ELF-1 (cell line): ENCODE measurements at regions not wholly inside any gene's neighbourhood (a gene's known extent, or its start where the extent isn't known, plus 50 kb on each side); places are given as distances from the start of the nearest gene placed in this dataset.
A peak's percentile ranks its signal among the peaks of the same experiment; 100 is the strongest.
"Not testable (repeated sequence)": the region's sequence is repeated elsewhere in the genome, so short reads cannot be mapped to it uniquely, and the experiment has no call there.

Experiments
- DNase-seq: peaks from one replicate; pipeline ENCODE4 v3.0.0-alpha.2; 2016; ENCODE audit warnings: low read depth, low spot score

DNA sequence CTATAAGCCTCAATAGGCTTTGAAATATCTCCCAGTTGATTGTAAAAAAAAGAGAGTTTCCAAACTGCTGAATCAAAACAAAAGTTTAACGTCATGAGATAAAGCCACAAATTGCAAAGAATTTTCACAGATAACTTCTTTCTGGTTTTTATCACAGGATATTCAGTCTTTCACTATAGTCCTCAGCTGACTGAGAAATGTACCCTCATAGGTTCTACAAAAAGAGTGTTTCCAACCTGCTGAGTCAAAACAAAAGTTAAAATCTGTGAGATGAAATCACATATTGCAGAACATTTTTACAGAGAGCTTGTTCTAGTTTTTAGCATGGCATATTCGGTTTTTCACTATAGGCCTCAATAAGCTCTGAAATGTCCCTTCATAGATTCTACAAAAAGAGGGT lies 559.2 kb downstream of the KCNJ18 start:
- DNase-seq: no peak

DNA sequence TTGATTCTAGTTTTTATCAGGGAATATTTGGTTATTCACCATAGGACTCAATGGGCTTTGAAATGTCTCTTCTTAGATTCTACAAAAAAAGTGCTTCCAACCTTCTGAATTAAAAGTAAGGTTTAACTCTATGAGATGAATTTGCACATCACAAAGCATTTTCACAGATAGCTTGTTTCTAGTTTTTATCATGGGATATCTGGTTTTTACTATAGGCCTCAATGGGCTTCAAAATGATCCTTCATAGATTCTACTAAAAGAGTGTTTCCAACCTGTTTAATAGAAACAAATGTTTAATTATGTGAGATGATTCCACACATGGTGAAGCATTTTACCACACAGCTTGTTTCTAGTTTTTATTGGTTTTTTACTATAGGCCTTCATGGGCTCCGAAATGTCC lies 560.7 kb downstream of the KCNJ18 start:
- DNase-seq: no peak

DNA sequence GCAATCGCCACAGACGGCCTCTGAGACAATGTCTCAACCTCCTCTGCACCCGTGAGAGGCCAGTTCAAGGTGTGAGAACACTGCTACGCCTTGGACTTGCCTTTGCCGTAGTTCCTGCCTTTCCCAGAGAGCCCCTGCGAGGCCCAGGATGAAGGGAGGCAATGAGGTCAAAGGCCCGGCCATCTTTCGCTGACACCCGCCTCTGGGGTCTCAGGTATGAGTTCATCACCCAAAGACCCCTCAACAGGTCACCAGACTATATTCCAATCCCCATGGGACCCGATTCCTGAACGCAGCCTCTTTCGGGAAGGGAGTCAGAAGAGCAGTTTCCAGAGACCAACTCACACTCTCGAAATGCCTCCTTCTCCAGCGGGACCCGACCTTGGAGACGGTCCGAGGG lies 573.5 kb downstream of the KCNJ18 start:
- DNase-seq: no peak

DNA sequence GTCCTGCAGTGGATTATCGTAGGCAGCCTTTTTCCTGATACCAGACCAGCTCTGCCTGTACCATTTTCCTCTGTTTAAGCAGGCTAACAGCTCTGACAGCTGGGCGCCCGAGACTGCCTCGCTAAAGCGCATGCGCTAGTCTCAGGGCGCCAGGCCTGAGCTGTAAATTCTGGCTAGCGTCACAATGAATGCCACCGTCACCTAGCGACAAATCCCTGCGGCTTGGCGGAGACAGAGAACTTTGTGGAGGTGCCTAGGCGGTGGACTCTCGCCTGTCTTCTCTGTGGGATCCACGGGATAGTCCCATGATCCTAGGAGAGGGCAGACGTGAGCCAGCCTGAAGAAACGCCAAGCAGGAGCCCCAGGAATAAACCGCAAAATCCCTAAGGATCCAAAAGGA lies 573.9 kb downstream of the KCNJ18 start:
- peak; percentile 49 for DNase-seq

DNA sequence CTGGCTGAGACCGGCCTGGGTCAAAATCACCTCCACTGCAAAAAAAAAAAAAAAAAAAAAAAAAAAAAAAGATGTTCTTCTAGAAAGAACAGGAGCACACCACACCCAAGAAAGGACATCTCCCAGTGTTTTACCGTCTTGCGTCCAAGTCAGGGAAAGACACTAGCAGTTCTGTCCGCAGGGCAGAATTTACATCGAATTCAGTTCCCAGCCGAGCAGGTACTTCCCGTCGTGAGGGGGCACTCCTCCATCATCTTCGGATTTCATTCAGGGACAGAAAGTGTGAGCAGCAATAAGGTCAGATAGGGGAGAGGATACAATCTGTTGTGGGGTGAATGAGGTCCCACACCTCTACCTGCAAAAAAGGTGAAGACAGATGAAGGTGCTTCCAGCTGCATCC lies 574.7 kb downstream of the KCNJ18 start:
- DNase-seq: no peak

DNA sequence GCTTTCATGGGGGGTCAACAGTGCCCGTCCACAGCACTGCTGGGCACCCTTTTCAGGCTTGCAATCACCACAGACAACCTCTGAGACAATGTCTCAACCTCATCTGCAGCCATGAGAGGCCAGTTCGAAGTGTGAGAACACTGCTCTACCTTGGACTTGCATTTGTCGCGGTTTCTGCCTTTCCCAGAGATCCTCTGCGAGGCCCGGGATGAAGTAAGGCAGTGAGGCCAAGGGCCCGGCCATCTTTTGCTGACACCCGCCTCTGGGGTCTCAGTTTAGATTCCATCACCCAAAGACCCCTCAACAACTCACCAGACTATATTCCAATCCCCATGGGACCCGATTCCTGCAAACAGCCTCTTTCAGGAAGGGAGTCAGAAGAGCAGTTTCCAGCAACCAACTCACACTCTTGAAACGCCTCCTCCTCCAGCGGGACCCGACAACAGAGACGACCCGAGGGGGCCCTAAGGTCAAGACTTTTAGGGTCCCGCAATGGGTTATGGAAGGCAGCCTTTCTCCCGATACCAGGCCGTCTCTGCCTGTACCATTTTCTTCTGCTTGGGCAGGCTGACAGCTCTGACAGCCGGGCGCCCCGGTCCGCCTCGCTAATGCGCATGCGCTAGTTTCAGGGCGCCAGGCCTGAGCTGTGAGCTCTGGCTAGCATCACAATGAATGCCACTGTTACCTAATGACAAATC lies 576.0 kb downstream of the KCNJ18 start:
- DNase-seq: no peak

DNA sequence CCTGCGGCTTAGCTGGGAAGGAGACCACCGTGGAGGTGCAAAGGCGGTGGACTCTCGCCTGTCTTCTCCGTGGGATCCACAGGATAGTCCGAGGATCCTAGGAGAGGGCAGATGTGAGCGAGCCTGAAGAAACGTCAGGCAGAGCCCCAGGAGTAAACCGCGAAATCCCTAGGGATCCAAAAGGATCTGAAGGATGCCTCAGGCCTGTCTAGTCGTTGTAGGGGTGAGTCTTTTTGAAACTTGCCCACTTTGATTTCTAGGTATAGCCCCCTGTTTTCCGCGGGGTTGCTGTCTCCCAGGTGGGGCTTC lies 576.5 kb downstream of the KCNJ18 start:
- DNase-seq: no peak

DNA sequence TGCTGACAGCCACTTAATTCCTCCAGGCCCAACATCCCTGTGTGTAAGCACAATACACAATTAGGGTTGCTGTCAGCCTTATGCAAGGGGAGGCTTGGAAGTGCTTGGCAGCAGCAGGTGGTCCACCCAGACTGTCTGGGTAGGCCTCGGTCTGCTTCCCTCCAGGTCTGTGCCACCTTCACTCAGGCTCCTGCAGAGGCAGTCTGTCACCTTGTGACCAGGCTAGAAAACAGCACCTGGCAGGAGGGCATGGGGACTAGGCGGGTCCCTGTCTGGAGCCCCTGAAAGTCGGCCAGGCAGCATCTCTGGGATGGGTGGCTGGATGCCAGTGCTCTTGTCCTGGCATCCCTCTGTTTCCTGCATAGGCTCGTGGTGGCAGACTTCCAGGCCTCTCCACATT lies 578.1 kb downstream of the KCNJ18 start:
- DNase-seq: no peak

DNA sequence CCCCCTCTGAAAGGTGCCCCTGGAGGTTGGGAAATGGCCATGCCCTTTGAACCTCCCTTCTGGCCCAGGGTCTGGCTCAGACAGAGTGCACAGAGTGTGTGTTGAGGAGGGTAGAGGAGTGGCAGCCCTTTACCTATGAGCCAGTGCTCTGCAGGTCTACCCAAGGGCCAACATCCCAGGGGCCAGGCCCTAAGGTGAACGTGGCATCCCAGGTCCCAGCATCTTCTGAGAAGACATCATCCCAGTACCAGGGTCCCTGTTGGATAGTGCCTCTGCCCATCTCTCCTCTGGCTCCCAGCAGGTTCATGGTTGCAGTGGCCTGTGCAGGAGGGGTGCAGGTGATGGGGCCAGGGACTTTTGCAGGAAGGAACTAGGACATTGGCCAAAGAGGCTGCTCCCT lies 578.5 kb downstream of the KCNJ18 start:
- DNase-seq: not testable (repeated sequence)

DNA sequence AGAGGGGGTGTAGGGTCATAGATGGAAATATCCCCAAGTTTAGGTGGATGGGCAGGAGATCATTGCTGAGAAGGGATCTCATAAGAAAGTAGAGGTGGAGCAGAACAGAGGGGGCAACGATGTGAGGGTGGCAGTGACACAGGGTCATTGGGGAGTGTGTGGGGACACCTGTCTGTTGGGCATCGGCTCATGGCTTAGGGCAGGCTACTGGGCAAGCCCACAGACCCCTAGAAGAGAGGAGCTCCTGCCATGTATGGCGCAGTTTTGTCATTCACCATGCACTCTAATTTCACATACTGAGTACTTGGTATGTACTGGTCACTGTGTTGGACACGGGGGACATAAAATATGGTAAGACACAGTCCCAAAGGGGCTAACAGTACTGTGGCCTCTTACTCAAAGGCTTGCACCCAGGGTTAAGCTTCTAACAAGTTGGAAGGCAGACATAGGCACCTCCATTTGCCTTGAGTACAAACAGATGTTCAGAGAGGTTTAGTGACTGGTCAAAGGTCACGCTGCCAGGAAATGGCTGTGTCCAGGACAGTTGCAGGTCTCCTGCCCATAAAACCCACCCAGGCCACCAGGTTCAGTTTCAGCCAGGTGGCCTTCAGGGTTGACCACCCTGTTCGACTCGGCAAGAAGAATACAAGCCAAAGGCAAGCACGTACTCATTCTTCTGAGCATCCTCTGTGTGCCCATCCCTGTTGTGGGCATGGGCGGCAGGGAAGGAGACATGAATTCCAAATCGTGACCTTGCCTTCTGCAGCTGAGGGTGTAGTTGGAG lies 580.2 kb downstream of the KCNJ18 start:
- no peak for DNase-seq

DNA sequence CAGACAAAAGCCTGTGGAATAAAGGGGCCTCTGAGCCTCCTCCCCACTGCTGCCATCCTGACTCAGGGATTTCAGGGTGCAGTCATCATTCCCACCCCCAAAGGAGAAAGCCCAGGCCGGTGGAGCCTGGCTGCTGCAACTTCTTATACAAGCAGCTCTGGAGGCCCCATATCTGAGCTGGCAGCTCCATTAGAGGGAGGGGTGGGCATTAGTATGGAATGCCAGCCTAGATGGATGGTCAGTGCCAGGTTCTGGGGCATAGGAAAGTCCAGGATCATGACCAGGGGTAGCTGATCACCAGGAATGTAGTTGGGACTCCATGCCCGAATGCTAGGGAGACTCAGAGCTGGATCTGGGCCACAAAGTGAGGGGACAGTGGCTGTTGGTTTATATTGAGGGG lies 581.0 kb downstream of the KCNJ18 start:
- no peak for DNase-seq

DNA sequence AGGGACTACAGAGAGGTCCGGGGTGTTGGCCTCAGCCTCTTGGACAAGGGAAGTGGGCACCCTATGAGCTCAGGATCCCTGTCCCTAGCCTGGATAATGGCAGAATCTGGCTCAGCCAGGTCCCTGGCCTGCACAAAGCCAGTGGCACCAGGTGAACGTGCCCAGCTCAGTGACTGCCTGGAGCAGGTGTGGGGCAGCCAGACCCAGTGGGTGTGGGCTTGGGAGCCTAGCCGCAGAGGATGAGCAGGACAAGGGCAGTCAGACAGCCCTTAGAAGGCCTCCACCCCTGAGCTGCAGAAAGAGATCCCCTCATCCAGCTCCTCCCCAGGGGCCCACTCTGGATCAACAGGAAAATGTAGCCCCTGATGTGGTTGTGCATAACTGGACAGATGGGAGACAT lies 585.3 kb downstream of the KCNJ18 start:
- no peak for DNase-seq

DNA sequence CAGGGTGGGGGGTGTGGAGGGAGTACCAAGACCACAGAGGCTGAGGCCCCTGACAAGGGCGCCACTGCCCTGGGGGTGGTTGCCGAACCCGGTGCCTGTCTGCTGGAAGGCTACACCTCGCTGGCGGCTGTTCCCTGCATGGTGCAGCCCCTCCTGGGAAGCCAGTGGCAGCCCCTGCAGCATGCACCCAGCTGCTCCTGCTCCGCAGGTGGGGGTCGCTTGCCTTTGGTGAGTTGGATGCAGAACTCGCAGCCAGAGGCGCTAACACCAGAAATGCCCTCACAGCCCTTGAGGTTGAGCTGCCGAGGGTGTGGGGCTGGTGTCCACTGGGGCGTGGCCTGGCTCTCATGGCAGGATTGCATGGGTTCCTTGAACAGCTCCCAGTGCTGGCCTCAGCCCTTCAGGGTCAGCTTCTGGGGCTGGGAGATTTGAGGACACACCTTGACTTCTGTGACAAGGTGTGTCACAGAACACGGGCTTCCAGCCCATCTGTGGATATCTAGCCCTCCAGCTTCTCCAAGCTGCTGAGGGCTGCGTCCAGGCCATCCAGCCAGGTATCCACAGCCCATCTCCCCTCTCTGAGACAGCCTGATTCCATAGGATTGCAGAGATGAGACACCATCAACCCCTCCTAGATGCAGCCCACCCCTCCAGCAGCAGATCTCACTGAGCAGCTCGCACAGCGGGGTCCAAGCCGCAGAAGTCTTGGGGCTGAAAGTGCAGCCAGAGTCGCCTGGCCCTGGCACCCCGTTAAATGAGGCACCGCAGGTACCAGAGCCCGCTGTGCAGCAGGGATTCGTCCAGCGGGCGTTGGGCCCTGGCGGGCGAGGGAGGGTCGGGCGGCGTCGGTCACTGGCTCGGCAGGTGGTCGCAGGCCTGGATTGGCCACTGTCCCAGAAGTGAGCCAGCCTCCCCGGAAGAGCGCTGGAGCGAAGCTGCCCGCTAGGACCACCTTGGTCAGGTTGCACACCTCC lies 586.3 kb downstream of the KCNJ18 start:
- no peak for DNase-seq

DNA sequence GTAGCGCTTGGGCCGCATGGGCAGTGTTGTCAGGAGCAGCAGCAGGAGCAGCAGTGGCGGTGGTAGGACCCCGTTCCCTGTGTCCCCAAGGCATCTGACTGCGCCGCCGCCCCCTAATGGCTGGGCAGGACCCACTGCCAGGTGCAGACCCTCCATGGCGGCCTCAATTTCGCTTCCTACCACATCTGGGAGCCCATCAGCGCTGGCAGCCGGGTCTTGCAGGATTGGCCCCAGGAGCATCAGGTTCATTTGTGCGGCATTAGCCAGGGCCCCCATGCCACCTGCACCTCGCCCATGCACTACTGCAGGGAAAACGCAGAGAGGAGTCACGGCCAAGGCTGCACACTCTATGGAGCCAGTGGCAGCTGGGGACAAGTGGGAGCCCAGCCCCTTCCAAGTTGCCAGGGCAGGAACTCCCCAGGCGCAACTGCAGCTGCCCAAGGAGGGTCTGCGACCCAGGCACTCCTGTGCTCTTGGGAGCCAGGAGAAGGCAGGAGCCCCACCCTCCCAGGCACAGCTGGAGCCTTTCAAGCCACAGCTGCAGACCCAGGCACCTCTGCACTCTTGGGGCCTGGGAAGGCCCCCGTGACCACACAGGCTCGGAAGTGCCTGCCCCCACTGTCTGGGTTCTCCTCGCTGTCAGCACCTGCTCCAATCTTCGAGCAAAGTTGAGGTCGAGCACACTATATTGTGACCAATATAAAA lies 594.2 kb downstream of the KCNJ18 start:
- no peak for DNase-seq

DNA sequence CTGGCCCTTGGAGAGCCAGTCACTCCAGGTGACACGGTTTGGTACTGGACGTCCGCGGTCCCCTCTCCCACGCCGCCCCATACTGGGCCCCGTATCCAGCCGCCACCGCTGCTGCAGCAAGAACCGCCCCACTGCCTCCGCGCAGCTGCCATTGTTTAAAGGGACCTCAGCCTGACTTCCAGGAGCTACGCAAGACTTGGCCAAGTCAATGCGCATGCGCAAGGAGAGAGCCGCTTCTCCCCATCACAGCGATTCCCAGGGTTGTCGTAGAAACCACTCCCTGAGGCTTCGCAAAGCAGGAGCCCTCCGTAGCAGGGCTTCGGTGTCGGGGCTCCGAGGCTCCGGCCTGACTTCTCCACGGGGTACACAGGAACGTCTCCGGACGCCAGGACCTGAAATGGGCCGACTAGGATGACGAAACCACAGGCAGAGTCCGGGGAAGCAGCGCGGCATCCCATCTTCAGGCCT lies 606.2 kb downstream of the KCNJ18 start:
- not testable (repeated sequence) for DNase-seq

DNA sequence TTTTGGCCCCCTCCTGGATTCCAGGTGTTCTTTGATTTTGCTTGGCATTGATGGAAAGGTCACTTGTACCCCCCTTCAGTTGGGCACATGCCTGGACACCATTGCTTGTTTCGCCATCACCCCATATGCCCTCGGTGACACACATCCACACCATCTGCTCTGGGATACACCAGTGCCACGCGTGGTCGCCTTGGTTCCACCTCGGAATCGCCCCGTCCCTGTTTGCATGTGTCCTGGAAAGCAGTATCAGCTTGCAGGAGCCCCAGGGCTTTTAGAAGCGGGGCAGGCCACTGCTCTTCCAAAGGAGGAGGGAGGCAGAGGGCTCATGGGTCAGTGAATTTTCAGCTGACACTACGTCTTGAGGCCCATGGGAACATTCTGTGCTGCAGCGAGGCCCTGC lies 607.9 kb downstream of the KCNJ18 start:
- DNase-seq: no peak

DNA sequence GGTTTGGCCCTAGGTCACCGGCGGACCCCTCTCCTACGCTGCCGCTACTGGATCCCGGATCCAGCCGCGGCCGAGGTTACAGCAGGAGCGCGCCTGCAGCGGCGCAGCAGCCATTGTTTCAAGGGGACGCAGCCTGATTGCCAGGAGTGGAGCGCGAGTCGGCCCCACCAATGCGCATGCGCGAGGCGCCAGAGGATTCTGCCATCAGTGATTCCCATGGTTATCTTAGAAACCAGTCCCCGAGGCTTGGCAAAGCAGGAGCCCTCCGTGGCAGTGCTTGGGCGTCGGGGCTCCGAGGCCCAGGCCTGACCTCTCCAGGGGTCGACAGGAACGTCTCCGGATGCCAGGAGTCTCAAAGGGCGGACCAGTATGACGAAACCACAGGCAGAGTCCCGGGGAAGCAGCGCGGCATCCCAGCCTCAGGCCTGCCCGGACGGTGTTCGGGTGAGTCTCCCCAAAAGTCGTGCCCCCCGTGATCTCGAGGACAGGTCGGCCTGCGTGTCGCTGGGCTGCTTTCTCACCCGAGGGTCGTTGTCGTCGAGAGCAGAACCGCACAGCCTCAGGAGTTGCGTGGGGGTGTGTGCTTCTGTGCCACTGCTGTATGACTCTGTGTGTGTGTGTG lies 608.5 kb downstream of the KCNJ18 start:
- no peak for DNase-seq

DNA sequence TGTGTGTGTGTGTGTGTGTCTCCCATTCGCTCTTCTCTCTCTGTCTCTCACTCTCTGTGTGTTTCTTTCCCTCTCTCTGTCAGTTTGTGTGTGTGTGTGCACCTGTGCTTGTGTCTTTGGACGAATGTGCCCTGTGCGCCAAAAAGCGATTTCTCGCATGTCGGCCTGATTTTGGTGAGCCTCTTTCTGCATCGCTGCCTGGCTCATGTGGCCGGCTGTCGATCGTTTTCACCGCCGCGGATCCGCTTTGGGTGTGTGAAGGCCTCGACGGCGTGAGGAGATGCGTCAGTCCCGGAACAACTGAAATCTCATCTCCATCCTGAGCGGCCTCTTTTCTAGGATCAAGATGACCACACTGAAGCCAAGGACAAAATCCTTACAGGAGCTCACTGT lies 609.0 kb downstream of the KCNJ18 start:
- no peak for DNase-seq

DNA sequence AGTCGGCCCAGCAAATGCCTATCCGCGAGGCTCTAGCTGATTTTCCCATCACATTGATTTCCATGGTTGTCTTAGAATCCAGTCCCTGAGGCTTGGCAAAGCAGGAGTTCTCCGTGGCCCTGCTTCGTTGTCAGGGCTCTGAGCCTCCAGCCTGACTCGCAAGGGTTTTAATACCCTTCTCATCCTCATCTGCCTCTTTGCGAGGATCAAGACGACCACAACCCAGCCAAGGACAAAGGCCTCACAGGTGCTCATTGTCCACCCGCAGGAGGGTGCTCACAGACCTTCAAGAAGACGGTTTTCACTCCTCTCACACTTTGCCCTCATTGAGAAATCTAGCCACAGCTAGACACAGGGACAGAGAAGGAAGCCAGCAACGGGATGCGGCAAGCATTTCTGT lies 610.8 kb downstream of the KCNJ18 start:
- DNase-seq: no peak

DNA sequence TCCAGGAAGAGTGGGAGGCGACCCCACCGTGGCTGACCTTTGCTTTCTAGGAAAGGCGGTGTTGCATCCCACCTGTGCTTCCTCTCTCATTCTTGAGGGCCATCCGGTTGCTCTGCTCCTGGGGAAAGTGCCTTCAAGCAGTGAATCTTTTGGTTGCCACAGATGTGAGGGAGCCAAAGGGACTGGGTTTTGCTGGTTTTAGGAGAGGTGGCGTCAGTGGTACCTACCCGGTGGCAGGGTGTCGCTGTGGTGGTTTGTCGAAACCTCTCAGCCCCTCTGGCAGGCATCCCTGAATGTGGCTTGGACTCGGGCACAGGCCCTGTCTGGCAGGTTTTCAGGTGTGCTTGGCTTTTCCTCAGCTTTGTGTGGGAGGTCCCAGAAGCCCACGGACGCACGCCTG lies 611.5 kb downstream of the KCNJ18 start:
- DNase-seq: no peak

DNA sequence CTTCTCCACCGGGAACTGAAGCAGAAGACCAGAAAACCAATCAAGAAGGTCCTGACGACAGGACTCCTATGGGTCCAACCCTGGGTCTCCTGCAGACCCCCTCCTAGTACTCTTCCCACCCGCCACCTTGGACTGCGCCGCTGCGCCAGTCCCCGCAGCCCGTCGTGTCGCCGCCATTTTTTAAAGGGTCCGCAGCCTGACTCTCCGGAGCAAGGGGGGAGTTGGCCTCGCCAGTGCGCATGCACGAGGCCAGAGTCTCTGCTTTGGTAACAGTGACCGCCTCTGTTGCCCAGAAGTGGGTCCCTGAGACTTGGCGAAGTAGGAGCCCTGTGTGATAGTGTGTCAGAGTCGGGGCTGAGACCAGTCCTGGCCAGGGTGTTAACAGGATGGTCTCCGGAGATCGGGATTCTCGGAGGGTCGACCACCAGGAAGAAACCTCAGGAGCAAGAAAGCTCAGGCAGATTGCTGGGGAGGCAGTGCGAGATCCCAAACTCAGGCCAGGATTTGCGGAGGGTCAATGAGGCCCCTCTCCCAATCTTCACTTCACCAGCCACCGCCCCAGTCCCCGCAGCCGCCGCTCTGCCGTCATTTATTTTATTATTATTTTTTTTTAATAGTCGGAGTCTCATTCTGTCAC lies 612.5 kb downstream of the KCNJ18 start:
- no peak for DNase-seq
